RWPE1 (cell line): ENCODE measurements at regions not wholly inside any gene's neighbourhood (a gene's known extent, or its start where the extent isn't known, plus 50 kb on each side); places are given as distances from the start of the nearest gene placed in this dataset.

Experiments used
- CTCF ChIA-PET: fragments of 350-600 bp; sonication (Branson Sonifier 250); formaldehyde crosslinking; extraction: SDS; loops from one replicate; lab custom pipeline; 2021; lab: Yijun Ruan, JAX
- POLR2A ChIA-PET: fragments of 400-600 bp; formaldehyde crosslinking; extraction: SDS; loops from one replicate; lab custom pipeline; 2020; ENCODE audit warnings: antibody characterized with exemption; ENCODE audit not compliant: low non-redundant PET; lab: Yijun Ruan, JAX
- DNase-seq: peaks from one replicate; pipeline ENCODE4 v3.0.0; 2012; ENCODE audit warnings: low spot score
- H3K27ac ChIP-seq: fragments of 450-650 bp; 2 replicates; pipeline ENCODE4 v1.5.1; 2017
- TF ChIP-seq, protein P1 (sequence below): fragments of 450-650 bp; conservative IDR thresholded peaks from 2 replicates; pipeline ENCODE4 v1.5.1; 2017; ENCODE audit warnings: low read depth, mild to moderate bottlenecking

- TF ChIP-seq, protein P1, sequence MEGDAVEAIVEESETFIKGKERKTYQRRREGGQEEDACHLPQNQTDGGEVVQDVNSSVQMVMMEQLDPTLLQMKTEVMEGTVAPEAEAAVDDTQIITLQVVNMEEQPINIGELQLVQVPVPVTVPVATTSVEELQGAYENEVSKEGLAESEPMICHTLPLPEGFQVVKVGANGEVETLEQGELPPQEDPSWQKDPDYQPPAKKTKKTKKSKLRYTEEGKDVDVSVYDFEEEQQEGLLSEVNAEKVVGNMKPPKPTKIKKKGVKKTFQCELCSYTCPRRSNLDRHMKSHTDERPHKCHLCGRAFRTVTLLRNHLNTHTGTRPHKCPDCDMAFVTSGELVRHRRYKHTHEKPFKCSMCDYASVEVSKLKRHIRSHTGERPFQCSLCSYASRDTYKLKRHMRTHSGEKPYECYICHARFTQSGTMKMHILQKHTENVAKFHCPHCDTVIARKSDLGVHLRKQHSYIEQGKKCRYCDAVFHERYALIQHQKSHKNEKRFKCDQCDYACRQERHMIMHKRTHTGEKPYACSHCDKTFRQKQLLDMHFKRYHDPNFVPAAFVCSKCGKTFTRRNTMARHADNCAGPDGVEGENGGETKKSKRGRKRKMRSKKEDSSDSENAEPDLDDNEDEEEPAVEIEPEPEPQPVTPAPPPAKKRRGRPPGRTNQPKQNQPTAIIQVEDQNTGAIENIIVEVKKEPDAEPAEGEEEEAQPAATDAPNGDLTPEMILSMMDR, result no peak
- no peak for DNase-seq
- POLR2A ChIA-PET, result no interaction called here
- CTCF ChIA-PET, result no interaction called here
- no peak overlapping the region for H3K27ac ChIP-seq
Measured at GRCh38 chr6:16002332-16003196, 126.3 kb upstream of the MYLIP start.

DNA sequence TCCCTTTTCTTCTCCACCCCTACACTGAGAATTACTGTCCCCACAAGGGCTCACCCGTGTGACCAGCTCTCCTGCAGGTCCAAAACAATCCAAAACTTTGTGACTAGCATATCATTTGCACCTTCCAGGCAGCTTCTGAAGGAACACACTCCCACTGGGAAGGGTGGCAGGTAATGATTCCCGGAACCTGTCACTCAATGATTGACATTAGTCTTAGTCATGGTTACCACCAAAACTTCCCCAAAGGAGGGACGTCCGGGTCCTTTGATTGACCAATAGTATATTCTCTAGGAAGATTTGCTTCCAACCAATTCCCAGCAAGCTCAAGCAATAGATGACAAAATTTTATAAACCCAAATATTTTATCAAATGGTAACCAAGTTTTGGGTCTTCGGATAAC, 127.7 kb upstream of the MYLIP start:
- POLR2A ChIA-PET, result no interaction called here
- TF ChIP-seq, protein P1, result no peak
- DNase-seq, result no peak
- H3K27ac ChIP-seq, result no peak overlapping the region
- CTCF ChIA-PET, result interaction anchor here (0.6 kb wide), 1 partner anchor 13 kb away, joined by 3 read pairs; no protein-coding TSS in a partner anchor

DNA sequence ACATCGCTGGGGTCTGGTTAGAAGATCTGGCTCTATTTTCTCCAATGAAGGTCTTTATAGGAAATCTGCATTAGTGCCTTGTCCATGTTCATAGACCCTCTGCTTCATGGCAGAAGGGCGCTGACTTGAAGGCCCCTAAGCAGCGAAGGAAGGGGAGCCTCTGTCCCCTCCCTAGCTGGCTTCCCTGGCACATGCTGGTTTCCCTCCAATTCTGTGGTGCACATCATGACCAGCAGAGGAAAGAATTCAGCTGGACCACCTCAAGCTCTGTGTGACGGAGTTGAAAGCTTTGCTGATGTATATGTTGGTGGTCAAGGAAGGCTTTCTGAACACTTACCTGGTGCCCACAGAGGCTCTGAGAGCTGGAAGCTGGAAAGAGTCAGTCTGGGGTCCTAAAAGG, 129.7 kb upstream of the MYLIP start:
- TF ChIP-seq, protein P1, result no peak
- CTCF ChIA-PET, result no interaction called here
- no peak overlapping the region for H3K27ac ChIP-seq
- DNase-seq, result no peak
- POLR2A ChIA-PET, result no interaction called here

DNA sequence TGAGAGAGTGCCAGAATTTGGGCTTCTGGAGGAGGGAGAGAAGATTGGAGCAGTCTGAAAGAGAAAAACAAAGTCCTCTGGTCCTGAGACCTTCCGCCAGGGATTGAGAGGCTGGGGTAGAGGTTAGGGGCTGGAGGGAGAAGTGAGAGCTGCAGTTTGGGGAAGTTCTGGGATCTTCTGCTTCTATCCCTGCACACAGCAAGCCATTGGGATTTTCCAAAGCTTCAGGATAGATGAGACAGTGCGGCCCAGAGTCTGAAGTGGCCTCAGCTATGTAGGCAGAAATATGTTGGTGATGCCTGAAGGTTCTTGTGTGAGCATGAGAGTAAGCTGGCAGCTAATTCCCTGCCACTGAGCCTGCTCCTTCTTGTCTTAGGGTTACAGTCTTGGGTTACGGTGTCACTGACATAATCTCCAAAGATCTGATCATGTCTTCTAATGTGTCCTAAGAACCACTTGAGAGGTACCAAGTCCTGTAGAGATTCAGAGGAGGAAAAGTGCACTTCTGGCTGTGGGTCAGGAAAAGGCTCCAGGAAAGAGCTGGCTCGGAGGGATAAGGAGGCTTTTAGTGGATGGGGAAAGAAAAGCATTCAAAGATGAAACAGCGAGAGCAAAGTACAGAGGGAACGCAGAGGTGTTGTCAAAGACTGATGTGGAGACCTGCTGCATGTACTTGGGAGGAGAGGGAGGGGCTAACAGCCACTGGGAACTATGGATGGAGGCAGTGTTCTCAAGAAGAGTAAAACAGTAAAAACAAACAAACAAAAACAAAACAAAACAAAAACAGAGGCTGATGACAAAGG, 131.1 kb upstream of the MYLIP start:
- ChIA-PET CTCF (interaction anchor here (0.5 kb wide), 1 partner anchor 373 kb away, joined by 3 read pairs; no protein-coding TSS in a partner anchor), POLR2A (no interaction called here)
- H3K27ac ChIP-seq, result no peak overlapping the region
- TF ChIP-seq, protein P1, result no peak
- DNase-seq, result no peak

GRCh38 chr6:15996030-15996429, 132.9 kb upstream of the MYLIP start:
- TF ChIP-seq, protein P1, result no peak
- ChIA-PET CTCF (interaction anchor here (0.6 kb wide), 1 partner anchor 41 kb away, joined by 6 read pairs; no protein-coding TSS in a partner anchor), POLR2A (no interaction called here)
- DNase-seq, result no peak
- H3K27ac ChIP-seq, result no peak overlapping the region

DNA sequence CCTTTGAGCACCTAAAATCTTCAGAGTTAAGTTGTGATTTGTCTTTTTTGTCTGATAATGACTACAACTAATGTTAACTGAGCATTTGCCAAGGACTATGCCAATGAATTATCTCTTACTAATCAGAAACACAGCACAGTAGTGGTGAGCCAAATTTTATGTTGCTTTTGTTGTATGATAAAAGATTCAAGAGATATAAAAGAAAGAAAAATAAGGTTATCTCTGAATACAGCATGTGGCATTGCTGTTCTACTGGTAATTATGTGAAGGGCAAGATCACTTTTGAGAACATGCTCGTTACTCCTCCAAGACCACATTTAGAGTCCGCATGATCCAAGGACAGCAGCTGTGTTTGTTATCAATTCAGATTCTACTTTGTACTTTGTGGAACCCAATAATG, 133.4 kb upstream of the MYLIP start:
- ChIA-PET POLR2A (no interaction called here), CTCF (interaction anchor here (0.6 kb wide), 2 partner anchors 74 to 162 kb away, joined by 3 read pairs; no protein-coding TSS in a partner anchor)
- TF ChIP-seq, protein P1, result no peak
- H3K27ac ChIP-seq, result no peak overlapping the region
- no peak for DNase-seq
